IPS DF 19.7 (cell line): ENCODE measurements at regions not wholly inside any gene's neighbourhood (a gene's known extent, or its start where the extent isn't known, plus 50 kb on each side); places are given as distances from the start of the nearest gene placed in this dataset.
A peak's percentile ranks its signal among the peaks of the same experiment; 100 is the strongest.
"Not testable (repeated sequence)": the region's sequence is repeated elsewhere in the genome, so short reads cannot be mapped to it uniquely, and the experiment has no call there.

Experiments used
- DNase-seq: peaks from one replicate; pipeline ENCODE4 v3.0.0-alpha.2; 2013; ENCODE audit warnings: low read depth, low spot score

DNA sequence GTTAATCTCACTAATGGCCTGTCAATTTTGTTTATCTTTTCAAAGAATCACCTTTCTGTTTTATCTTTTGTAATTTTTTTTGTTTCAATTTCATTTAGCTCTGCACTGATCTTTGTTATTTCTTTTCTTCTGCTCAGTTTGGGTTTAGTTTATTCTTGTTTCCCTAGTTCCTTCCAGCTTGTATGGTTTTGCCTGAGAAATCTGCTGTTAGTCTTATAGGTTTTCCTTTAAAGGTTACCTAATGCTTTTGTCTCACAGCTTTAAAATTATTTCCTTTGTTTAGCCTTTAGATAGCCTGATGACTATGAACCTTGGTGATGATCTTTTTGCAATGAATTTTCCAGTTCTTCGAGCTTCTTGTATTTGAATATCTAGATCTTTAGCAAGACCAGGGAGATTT, 1869.8 kb upstream of the PCDH20 start:
- DNase-seq = no peak

DNA sequence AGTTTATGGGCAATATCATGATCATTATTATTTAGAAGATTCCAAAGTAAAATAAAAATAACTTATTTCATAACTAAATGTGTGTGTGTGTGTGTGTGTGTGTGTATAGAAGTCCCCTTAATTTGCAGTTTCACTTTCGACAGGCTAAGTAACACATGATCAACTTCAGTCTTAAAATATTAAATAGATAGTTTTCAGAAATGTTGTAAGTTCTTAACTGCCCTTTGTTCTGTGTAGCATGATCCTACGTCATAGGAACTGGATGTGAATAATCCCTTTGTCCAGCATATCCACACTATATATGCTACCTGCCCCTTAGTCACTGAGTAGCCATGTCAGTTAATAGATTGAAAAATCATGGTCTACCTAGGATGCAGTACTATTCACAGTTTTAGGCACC, 1863.5 kb upstream of the PCDH20 start:
- no peak for DNase-seq

DNA sequence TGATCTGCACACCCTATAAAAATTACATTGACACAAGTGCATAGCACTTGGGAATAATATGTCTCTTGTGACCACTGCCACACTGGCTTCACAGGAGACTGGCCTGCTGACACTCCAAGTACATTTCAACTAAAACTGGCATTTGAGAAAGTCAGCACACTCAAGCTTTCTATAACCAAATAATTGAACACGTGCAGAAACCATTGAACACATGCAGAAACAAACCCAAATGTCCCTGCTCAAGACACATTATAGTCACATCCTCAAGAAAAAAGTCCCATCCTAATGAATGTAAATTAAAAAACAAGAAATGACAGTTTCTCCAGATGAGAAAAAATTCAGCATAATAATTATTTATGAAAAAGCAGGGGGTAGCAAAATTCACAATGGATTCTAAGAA, 1859.1 kb upstream of the PCDH20 start:
- no peak for DNase-seq

DNA sequence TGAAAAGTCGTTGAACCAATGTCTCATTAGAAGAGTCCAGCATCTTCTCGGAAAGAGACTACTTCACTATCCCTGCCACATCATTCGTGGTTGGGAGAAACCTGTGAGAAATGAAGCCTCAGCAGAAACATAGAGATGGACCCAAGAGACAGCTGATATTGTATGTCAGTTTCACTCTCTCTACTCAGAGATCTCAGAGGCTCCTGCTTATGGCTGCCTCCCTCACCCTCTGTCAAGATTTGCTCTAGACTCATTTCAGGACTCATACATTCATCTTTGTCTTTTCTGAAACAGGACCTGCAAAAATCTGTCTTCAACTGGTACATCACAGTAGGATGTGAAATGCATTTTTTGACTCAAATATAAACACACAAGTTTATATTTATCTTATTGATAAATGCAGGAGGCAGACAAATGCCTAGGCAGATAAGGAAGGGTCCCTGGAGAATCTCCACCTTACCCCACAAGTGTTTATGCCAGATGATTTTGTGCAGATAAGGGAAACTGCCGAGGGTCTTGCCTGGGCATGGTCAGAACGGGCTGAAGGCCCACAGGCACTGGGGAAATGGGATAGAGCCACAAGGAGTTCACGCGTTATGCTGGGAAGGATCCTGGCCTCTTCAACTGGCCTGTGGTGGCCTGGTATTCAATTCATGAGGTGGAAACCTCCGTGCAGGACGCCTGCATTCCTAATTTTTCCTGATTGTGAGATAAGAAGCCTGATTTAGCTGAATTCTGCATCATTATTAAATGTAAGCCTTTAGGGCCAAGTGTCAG, 1834.0 kb upstream of the PCDH20 start:
- DNase-seq = no peak

DNA sequence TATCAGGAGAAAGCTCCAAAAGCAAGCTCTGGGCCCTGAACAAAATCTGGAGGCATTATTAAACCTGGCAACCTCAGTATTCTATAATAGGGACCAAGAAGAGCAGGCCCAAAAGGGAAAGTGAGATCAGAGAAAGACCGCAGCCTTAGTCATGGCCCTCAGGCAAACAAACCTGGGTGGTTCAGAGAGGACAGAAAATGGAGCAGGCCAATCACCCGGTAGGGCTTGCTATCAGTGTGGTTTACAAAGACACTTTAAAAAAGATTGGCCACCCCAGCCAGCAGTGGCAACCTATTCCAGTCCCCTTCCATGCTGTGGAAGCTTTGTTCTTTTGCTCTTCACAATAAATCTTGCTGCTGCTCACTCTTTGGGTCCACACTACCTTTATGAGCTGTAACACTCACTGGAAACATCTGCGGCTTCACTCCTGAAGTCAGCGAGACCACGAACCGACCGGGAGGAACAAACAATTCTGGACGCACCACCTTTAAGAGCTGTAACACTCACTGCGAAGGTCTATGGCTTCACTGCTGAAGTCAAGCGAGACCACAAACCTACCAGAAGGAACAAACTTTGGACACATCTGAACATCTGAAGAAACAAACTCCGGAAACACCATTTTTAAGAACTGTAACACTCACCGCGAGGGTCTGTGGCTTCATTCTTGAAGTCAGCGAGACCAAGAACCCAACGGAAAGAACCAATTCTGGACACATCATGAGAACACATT, 1821.2 kb upstream of the PCDH20 start:
- DNase-seq = not testable (repeated sequence)

DNA sequence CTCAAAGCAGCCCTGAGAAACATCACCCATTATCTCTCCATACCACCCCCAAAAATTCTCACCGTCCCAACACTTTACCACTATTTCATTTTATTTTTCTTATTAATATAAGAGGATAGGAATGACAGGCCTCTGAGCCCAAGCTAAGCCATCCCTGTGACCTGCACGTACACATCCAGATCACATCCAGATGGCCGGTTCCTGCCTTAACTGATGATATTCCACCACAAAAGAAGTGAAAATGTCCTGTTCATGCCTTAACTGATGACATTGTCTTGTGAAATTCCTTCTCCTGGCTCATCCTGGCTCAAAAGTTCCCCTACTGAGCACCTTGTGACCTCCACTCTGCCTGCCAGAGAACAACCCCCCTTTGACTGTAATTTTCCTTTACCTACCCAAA, 1802.9 kb upstream of the PCDH20 start:
- peak; percentile 1 for DNase-seq

DNA sequence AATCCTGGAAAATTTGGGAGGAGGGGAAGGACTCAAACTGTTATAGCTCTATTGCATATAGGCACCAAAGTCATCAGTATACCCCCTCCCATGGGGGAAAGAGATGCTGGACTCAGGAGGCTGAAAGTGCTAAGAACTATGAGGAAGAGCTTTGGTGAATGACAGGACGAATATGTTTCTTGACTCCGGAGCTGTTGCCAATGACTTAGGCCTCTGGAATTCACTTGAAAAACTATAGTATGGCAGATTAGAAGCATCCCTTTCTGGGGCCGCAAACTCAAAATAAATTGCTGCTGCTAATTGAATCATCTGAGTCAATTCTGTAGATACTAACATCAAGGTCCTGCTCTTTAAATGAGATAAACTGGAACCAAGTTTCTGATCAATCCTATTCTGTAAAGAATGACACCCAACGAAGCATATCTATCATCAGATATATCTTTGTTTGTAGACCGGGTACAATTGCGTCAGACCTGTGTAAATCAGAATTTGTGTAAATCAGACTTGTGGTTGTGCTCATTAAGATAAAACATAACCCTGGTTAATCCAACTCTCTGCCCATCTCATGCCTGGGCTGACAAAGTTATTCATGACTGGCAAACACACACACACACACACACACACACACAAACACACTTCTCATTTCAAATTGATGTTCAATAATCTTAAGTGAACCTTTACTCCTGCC, 1793.8 kb upstream of the PCDH20 start:
- DNase-seq = no peak

DNA sequence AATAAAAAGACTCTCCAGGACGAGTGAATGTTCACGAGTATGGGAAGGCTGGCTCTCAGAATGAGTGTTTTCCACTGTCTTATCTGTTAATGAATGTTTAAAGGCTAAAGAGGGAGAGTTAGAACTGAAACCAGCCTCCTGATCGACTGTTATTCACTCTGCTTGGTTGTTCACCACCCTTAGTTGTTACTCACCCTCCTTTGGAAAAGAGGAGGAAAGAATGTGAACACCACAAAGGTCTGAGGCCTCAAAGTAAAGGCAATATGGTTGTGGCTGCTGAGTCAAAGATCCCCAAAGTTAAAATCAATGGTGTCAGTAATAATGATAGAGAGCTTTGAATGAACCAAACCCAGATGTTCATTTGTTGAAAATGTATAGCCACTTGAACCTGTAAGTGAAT, 1793.2 kb upstream of the PCDH20 start:
- no peak for DNase-seq

DNA sequence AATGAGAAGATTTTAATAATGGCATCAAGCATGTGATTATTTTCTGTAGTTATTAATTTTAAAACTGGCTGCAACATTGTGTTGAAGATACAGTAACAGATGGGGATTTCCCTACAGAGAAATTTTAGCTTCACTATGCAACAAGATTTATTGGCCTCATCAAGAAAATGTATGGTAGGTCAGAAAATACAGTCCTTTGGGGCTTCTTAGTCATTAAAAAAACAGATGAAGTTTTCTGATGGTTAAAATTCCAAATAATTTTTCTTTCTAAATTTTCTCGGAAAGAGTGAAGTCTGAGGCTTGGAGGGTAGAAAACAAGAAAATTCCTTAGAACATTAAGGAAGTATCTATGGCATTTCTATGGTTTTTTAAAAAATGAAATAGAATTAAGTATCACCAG, 1790.8 kb upstream of the PCDH20 start:
- no peak for DNase-seq

DNA sequence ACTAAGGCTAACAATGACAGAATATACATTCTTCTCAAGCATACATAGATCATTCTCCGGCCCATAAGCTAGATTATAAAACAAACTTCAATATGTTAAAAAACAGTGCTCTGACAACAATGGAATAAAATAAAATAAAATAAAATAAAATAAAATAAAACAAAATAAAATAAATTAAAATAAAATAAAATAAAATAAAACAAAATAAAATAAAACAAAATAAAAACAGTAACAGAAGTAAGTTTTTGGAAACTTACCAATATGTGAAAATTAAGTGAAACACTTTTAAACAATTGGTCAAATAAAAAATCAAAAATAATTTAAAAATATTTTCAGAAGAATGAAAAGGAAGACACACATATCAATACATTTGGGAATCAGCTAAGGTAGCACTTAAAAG, 1785.8 kb upstream of the PCDH20 start:
- no peak for DNase-seq

DNA sequence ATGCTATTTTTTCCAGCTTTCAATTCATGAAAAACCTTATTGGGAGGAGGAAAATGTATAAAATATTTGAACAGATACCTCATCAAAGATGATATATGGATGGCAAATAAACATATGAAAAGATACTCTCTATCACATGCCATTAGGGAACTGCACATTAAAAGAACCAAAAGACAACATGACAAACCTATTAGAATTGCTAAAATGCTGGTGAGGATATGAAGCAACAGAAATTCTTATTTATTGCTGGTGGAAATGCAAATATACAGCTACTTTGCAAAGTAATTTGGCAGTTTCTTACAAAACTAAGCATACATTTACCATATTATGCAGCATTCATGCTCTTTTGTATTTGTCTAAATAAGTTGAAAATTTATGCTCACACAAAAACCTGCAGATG, 1783.9 kb upstream of the PCDH20 start:
- DNase-seq = no peak

DNA sequence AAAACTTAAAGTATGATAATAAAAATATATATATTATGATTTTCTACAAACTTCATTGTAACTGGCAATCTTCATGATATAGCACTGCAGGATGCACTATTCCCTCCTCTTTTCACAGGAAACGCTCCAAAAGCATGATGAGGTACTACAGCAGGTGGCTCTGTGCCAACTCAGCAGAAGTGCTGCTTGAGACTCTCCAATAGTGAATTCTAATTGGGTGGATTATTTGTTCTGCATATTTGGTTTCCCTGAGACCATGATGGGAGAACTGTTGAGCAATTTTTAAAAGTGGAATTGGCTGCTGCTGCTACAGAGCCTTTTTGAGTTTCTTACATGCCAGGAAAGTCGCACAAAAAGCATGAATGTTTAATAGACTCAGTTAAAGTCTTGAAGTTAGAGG, 1782.4 kb upstream of the PCDH20 start:
- DNase-seq = no peak

DNA sequence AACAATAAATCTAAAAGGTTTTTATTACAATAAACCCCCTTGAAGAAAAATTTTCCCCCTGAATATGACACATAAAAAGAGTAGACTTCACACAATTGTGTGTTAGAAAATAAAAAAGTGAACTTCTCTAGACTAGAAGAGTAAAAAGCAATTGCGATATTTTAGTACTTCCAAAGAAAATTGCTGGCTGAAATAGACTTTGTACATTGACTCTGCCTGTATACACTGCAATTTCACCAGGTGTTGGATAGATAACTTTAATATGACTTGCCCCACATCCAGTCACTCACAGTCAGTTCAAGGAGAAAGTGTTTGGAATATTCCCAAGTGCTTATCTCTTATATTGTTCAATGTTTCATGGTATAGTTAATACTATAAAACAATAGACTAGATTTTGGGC, 1780.1 kb upstream of the PCDH20 start:
- DNase-seq = no peak

DNA sequence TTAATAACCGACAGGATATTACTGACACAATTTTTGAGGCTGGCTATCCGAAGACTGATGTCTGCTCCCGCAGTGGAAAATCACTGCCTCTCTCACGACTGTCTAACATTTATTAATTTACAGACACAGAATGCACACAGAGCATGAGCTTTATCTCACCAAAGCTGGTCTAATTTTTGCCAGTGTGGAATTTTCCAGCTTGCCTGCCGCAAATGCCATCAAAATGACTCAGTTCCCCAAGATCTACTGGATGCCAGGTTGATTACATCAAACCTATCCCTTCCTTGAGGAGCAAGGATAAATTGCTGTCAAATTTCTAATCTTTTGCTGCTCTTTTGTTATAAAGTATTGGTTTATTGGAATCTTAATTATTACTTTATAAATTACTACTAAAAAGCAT, 1775.1 kb upstream of the PCDH20 start:
- no peak for DNase-seq

DNA sequence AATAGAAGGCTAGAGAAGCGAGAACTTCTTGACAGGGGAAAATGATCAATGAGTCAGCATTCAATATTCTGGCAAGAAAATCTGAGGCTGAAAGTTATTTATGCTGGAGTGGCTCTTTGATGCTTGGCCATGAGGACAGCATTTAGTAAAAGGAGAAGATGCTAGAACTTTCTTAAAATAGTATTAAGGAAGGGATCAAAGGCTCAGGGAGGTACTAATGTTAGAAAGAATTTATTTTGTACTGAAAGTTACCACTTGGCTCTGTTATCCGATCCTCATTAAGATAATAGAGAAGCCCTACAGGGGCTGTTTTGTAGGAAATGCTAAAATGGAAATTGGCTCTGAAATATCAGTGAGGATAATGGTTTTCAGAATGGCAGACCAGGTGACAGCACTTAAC, 1774.6 kb upstream of the PCDH20 start:
- no peak for DNase-seq

DNA sequence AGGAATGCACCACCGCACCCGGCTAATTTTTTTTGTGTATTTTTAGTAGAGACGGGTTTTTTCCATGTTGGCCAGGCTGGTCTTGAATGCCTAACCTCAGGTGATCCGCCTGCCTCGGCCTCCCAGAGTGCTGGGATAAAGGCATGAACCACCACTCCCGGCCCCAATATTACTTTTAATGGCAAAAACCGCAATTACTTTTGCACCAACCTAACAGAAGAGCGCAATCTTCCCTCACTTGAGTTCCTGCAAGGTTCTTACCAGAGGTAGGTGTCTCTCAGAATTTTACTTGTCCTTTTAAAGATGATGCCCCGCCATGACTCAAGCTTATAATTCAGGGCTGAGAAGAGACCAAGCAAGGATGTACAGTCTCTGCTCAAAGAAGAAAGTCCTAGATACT, 1774.1 kb upstream of the PCDH20 start:
- DNase-seq = no peak

DNA sequence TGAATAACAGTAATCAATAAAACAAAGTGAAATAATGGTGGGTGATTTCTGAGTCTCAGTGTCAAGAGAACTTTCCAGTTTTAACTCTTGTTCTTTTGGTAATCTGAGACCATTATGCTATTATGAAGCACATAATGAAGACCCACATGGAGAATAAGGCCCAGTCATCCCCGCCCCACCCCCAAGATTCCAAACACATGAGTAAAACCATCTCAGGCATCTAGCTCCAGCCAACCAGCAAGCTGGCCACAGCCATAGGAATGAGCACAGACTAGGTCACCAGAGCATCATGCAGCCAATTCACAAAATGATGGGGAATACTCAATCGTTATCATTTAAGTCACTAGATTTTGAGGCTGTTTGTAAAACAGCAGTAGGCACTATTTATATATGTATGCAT, 1769.0 kb upstream of the PCDH20 start:
- DNase-seq = peak; percentile 87

DNA sequence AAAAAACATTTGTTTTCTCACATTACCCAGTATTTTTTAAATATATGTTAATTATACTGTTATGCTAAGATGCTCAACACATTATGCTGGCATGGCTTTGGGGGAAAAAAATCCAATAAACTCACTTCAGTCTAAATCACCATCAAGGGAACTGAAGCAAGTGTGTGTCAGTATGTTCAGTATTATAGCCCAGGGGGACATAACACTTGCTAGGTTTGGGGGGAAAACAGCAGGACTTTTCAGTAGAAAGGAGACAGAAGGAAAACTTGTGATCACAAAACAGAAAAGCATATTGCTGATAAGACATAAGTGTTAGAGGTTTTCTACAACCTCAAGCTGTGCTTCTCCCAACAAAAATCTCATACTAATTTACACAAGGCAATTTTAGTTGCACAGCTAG, 1759.9 kb upstream of the PCDH20 start:
- DNase-seq = no peak

DNA sequence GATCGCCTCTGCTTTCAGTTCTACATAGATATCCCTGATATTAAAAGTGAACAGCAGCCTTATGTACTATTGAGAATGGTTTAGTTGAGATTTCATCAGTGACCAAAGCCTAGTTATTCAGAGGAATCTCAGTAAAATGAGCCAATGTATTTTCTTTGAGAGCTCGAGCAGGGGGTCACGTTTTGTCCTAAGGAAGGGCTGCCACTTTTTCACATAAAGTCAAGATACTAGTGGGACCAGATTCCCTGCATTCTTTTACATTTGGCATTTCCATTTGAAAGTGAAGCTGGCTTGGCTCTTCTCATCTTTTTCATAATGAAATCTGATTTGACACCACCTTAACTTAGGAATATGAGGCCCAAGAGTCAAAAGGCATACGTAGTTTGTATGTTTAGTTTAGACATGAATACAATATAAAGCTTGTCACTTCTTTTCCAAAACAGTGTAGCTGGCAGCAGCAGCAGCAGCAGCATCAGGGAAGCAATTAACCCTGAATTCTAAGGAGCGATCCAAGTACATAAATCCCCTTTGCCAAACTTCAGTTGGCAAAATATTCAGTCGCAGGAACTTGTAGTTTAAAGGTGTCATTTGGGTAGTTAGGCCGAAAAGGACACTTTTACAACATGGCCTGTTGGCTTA, 1752.2 kb upstream of the PCDH20 start:
- peak; percentile 25 for DNase-seq

DNA sequence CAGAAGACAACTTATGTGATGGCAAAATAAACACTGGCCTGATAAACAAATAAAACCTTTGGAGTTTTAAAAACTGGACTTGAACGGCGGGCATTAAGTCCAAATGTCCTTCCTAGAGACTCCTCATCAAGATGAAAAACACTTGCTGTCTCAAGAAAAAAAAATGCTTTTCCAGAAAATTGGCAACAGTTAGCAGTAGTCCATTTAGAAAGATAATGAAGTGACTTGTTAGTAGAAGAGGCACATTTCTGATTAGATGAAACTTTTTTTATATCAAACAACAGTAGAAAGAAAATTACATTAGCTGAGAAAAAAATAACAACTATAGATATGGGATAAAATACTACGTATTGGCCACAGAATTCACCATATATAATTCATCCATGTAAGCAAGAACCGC, 1750.7 kb upstream of the PCDH20 start:
- DNase-seq = no peak

DNA sequence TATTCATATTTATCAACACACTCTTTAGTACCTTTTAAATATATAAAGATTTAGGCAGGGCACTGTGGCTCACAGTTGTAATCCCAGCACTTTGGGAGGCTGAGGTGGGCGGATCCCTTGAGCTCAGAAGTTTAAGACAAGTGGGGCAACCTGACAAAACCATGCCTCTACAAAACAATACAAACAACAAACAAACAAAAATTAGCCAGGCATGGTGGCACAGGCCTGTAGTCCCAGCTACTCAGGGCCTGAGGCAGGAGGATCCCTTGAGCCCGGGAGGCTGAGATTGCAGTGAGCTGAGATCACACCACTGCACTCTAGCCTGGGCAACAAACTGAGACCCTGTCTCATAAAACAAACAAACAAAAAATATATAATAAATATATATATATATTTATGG, 1748.3 kb upstream of the PCDH20 start:
- no peak for DNase-seq

DNA sequence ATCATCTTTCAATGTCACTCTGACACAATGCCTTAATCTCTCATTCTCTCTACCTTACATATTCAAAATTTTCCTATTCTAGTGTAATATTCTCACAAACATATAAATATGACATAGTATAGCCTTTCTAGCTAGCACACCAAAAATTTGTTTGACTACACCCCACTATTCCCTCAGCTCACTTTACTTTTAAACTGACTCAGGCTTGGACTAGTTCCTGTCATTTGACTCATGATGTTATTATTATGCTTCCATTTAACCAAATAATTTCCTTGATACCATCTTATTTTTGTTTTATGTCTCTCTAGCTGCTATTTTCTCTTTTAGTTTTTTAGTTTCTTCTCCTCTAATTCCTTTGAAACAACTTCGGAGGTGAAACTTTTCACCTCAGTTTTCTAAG, 1745.6 kb upstream of the PCDH20 start:
- DNase-seq = no peak
